A549 (cell line): ENCODE measurements at regions not wholly inside any gene's neighbourhood (a gene's known extent, or its start where the extent isn't known, plus 50 kb on each side); places are given as distances from the start of the nearest gene placed in this dataset.

Experiments used
- ATAC-seq, 2 experiments: fragments of 200-7000 bp in 1 of 2; fragments of >200 bp in 1 of 2; cut with Nextera tagmentation in 1 of 2; cut with Tn5 transposase in 1 of 2; 3 replicates each; pipeline versions ENCODE4 v1.8.0 to v1.9.1; 2018 to 2020; ENCODE audit warnings: mild to moderate bottlenecking in 1 of 2, moderate library complexity in 1 of 2
- CTCF ChIA-PET: fragments of 300-600 bp; sonication (Branson Sonifier 250); formaldehyde crosslinking; extraction: SDS; loops from one replicate; lab custom pipeline; 2021; ENCODE audit warnings: antibody characterized with exemption, inconsistent platforms; lab: Yijun Ruan, JAX
- POLR2A ChIA-PET: fragments of 350-600 bp; formaldehyde crosslinking; extraction: SDS; loops from one replicate; lab custom pipeline; 2021; ENCODE audit warnings: antibody characterized with exemption, inconsistent platforms; lab: Yijun Ruan, JAX
- DNase-seq, 2 experiments: peaks; one replicate each; pipeline versions ENCODE4 v3.0.0 to v3.0.0-alpha.2; 2011 to 2016; ENCODE audit warnings: low read depth in 1 of 2, low spot score in 1 of 2
- FAIRE-seq: peaks from 2 replicates; lab custom pipeline; 2011; peaks lifted over from hg19 to GRCh38; lab: Jason Lieb, UNC
- H3K27ac ChIP-seq, 2 experiments: fragments of >200 bp; sonication (Bioruptor Twin); formaldehyde crosslinking; 3 replicates each; pipeline ENCODE4 v1.5.1; 2016 to 2017
- H3K4me1 ChIP-seq: fragments of >200 bp; sonication (Bioruptor Twin); formaldehyde crosslinking; 3 replicates; pipeline ENCODE4 v1.6.1; 2016
- H3K4me2 ChIP-seq: fragments of >200 bp; sonication (Bioruptor Twin); formaldehyde crosslinking; 3 replicates; pipeline ENCODE4 v1.6.1; 2016
- H3K4me3 ChIP-seq: fragments of >200 bp; sonication (Bioruptor Twin); formaldehyde crosslinking; 3 replicates; pipeline ENCODE4 v1.5.1; 2016
- H3K9me3 ChIP-seq: fragments of >200 bp; sonication (Bioruptor Twin); formaldehyde crosslinking; 3 replicates; pipeline ENCODE4 v1.6.1; 2016
- CBX2 ChIP-seq: fragments of 200-600 bp; sonication (generic); IDR thresholded peaks from 2 replicates; pipeline ENCODE4 v1.6.1; 2016; ENCODE audit warnings: low read depth, mild to moderate bottlenecking, borderline replicate concordance
- CBX8 ChIP-seq: fragments of 200-600 bp; sonication (generic); IDR thresholded peaks from 2 replicates; pipeline ENCODE4 v1.6.1; 2016
- CEBPB ChIP-seq, 2 experiments: fragments of >200 bp in 1 of 2; sonication (Bioruptor Twin) in 1 of 2; formaldehyde crosslinking in 1 of 2; IDR thresholded peaks; 2 replicates each; pipeline ENCODE4 v1.6.1; 2012 to 2016
- EP300 ChIP-seq, 2 experiments: fragments of >200 bp; sonication (Bioruptor Twin); formaldehyde crosslinking; IDR thresholded peaks; 2 replicates in 1 of 2; 3 replicates in 1 of 2; pipeline ENCODE4 v1.6.1; 2016 to 2017
- ESRRA ChIP-seq: fragments of 150-350 bp; IDR thresholded peaks from 2 replicates; pipeline ENCODE4 v1.6.1; 2014; ENCODE audit warnings: mild to moderate bottlenecking, low read length, borderline replicate concordance
- GATA3 ChIP-seq: IDR thresholded peaks from 2 replicates; pipeline ENCODE4 v1.6.1; 2012; ENCODE audit warnings: borderline replicate concordance
- HOXB5 ChIP-seq: fragments of 250-450 bp; sonication (Bioruptor Pico); IDR thresholded peaks from 2 replicates; pipeline ENCODE4 v1.5.0; 2020; ENCODE audit warnings: mild to moderate bottlenecking, moderate library complexity
- JUN ChIP-seq, 2 experiments: fragments of >200 bp; sonication (Bioruptor Twin); formaldehyde crosslinking; IDR thresholded peaks; 2 replicates in 1 of 2; 3 replicates in 1 of 2; pipeline ENCODE4 v1.6.1; 2016 to 2017
- JUNB ChIP-seq: fragments of >200 bp; sonication (Bioruptor Twin); formaldehyde crosslinking; IDR thresholded peaks from 2 replicates; pipeline ENCODE4 v1.6.1; 2016
- KDM1A ChIP-seq: fragments of 200-600 bp; sonication (generic); IDR thresholded peaks from 2 replicates; pipeline ENCODE4 v1.6.1; 2016; ENCODE audit warnings: low read depth, mild to moderate bottlenecking
- MAFK ChIP-seq: fragments of 450-650 bp; IDR thresholded peaks from 2 replicates; pipeline ENCODE4 v1.6.1; 2014; ENCODE audit not compliant: partially characterized antibody
- NFE2L2 ChIP-seq: fragments of 150-350 bp; conservative IDR thresholded peaks from 2 replicates; pipeline ENCODE4 v1.6.1; 2014; ENCODE audit warnings: low read length
- NPAS2 ChIP-seq: fragments of 250-450 bp; sonication (Bioruptor Pico); IDR thresholded peaks from 2 replicates; pipeline ENCODE4 v1.8.0; 2022; ENCODE audit warnings: mild to moderate bottlenecking, moderate library complexity, borderline replicate concordance
- PHF8 ChIP-seq: fragments of 200-600 bp; sonication (generic); IDR thresholded peaks from 2 replicates; pipeline ENCODE4 v1.6.1; 2016; ENCODE audit warnings: low read depth, mild to moderate bottlenecking, antibody characterized with exemption, moderate library complexity, borderline replicate concordance
- POLR2A ChIP-seq: IDR thresholded peaks from 2 replicates; pipeline ENCODE4 v1.6.1; 2012; ENCODE audit warnings: mild to moderate bottlenecking, low read length
- POLR2AphosphoS2 ChIP-seq: conservative IDR thresholded peaks from 2 replicates; pipeline ENCODE4 v1.6.1; 2012; ENCODE audit warnings: low read length, improper control_type of control experiment, inconsistent platforms
- RARB ChIP-seq: fragments of 250-450 bp; sonication (Bioruptor Pico); IDR thresholded peaks from 2 replicates; pipeline ENCODE4 v1.8.0; 2021; ENCODE audit warnings: mild to moderate bottlenecking, moderate library complexity
- RCOR1 ChIP-seq: fragments of 150-350 bp; IDR thresholded peaks from 2 replicates; pipeline ENCODE4 v1.6.1; 2014; ENCODE audit warnings: antibody characterized with exemption, low read length, low read depth
- ZC3H11A ChIP-seq: fragments of 450-650 bp; IDR thresholded peaks from 2 replicates; pipeline ENCODE4 v1.6.1; 2014; ENCODE audit warnings: antibody characterized with exemption, mild to moderate bottlenecking
- ZFP36 ChIP-seq: fragments of 450-650 bp; IDR thresholded peaks from 2 replicates; pipeline ENCODE4 v1.6.1; 2014; ENCODE audit warnings: borderline replicate concordance; ENCODE audit not compliant: partially characterized antibody
- WGBS: methylation state at CpG from one replicate; pipeline ENCODE4 v1.1.6; 2017; ENCODE audit errors: missing lambda C conversion rate; 5-methylcytosine and 5-hydroxymethylcytosine counted together
- TF ChIP-seq, protein P1 (sequence below): fragments of >200 bp; sonication (Bioruptor Twin); formaldehyde crosslinking; IDR thresholded peaks from 3 replicates; pipeline ENCODE4 v1.5.1; 2016
- TF ChIP-seq, protein P2 (sequence below): fragments of >200 bp; sonication (Bioruptor Twin); formaldehyde crosslinking; IDR thresholded peaks from 2 replicates; pipeline ENCODE4 v1.6.1; 2016
- TF ChIP-seq, protein P3 (sequence below): fragments of 200-600 bp; sonication (generic); IDR thresholded peaks from 2 replicates; pipeline ENCODE4 v1.6.1; 2016; ENCODE audit warnings: antibody characterized with exemption, mild to moderate bottlenecking, moderate library complexity
- TF ChIP-seq, protein P4 (sequence below): fragments of 150-350 bp; IDR thresholded peaks from 2 replicates; pipeline ENCODE4 v1.6.1; 2014; ENCODE audit warnings: low read depth, mild to moderate bottlenecking, low read length

DNA sequence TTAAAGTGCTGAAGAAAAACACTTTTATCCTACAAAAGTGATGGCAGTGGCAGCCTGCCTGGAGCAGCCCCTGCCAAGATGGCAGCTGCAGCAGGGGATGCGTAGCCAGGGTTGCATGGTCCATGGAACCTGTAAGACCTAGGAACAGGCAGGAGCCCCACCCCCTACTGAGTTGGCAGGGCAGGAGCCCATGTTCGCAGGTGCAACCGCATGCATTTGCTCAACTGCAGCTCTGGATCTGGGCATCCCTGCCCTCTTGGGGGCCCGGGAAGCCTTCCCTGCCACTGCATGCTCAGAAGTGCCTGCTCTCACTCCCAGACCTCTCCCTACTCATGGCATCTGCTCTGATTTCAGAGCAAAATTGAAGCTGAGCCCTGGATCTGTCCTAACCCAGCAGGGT is 779.6 kb downstream of the CDH18 start:
- Histone ChIP-seq H3K4me3 (no peak overlapping the region), H3K9me3 (no peaks in the 10 kb centered on the region), H3K4me1 (no peaks in the 10 kb centered on the region), H3K4me2 (no peak overlapping the region), H3K27ac (no peak overlapping the region)
- POLR2A ChIA-PET = no interaction called here
- ATAC-seq = no peak
- CTCF ChIA-PET = no interaction called here
- WGBS = 33% methylated on average over 1 of the region's 4 CpGs
- no peak for FAIRE-seq
- TF ChIP-seq, protein P1, sequence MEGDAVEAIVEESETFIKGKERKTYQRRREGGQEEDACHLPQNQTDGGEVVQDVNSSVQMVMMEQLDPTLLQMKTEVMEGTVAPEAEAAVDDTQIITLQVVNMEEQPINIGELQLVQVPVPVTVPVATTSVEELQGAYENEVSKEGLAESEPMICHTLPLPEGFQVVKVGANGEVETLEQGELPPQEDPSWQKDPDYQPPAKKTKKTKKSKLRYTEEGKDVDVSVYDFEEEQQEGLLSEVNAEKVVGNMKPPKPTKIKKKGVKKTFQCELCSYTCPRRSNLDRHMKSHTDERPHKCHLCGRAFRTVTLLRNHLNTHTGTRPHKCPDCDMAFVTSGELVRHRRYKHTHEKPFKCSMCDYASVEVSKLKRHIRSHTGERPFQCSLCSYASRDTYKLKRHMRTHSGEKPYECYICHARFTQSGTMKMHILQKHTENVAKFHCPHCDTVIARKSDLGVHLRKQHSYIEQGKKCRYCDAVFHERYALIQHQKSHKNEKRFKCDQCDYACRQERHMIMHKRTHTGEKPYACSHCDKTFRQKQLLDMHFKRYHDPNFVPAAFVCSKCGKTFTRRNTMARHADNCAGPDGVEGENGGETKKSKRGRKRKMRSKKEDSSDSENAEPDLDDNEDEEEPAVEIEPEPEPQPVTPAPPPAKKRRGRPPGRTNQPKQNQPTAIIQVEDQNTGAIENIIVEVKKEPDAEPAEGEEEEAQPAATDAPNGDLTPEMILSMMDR = no peak
- TF ChIP-seq KDM1A = no peak
- TF ChIP-seq CBX2 = no peak
- no peak for TF ChIP-seq JUNB
- DNase-seq = no peak

DNA sequence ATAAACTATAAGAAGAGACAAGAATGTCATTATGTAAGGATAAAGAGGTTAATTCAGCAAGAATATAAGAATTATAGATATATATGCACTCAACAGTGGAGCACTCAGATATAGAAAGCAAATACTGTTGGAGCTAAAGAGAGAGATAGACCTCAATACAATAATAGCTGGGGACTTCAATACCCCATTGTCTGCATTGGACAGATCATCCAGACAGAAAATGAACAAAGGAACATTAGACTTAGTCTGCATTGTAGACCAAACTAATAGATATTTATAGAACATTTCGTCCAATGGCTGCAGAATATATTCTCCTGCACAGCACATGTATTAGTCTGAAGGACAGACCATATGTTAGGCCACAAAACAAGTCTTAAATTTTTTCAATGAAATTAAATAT is 777.1 kb downstream of the CDH18 start:
- DNase-seq = no peak
- no peak overlapping the region for H3K4me2 ChIP-seq
- ATAC-seq = no peak
- H3K27ac ChIP-seq = no peak overlapping the region
- CTCF ChIA-PET = no interaction called here
- POLR2A ChIA-PET = no interaction called here
- no peak overlapping the region for H3K4me3 ChIP-seq
- no peaks in the 10 kb centered on the region for H3K9me3 ChIP-seq
- no peak for FAIRE-seq
- WGBS = 3% methylated on average over 1 of the region's 1 CpG
- TF ChIP-seq POLR2AphosphoS2 = no peak
- TF ChIP-seq, protein P2, sequence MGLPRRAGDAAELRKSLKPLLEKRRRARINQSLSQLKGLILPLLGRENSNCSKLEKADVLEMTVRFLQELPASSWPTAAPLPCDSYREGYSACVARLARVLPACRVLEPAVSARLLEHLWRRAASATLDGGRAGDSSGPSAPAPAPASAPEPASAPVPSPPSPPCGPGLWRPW = no peak
- TF ChIP-seq JUN (IDR thresholded peaks at IDR 0.05) = no peak
- TF ChIP-seq CEBPB (IDR thresholded peaks at IDR 0.05) = no peak
- TF ChIP-seq CBX8 = no peak
- TF ChIP-seq, protein P3, sequence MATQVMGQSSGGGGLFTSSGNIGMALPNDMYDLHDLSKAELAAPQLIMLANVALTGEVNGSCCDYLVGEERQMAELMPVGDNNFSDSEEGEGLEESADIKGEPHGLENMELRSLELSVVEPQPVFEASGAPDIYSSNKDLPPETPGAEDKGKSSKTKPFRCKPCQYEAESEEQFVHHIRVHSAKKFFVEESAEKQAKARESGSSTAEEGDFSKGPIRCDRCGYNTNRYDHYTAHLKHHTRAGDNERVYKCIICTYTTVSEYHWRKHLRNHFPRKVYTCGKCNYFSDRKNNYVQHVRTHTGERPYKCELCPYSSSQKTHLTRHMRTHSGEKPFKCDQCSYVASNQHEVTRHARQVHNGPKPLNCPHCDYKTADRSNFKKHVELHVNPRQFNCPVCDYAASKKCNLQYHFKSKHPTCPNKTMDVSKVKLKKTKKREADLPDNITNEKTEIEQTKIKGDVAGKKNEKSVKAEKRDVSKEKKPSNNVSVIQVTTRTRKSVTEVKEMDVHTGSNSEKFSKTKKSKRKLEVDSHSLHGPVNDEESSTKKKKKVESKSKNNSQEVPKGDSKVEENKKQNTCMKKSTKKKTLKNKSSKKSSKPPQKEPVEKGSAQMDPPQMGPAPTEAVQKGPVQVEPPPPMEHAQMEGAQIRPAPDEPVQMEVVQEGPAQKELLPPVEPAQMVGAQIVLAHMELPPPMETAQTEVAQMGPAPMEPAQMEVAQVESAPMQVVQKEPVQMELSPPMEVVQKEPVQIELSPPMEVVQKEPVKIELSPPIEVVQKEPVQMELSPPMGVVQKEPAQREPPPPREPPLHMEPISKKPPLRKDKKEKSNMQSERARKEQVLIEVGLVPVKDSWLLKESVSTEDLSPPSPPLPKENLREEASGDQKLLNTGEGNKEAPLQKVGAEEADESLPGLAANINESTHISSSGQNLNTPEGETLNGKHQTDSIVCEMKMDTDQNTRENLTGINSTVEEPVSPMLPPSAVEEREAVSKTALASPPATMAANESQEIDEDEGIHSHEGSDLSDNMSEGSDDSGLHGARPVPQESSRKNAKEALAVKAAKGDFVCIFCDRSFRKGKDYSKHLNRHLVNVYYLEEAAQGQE = no peak
- TF ChIP-seq RARB (CRISPR knock-in tag) = no peak
- TF ChIP-seq ZC3H11A = no peak
- TF ChIP-seq HOXB5 (CRISPR knock-in tag) = no peak
- no peak for TF ChIP-seq EP300 (IDR thresholded peaks at IDR 0.05)
- no peak for TF ChIP-seq NFE2L2
- no peak for TF ChIP-seq PHF8
- no peak for TF ChIP-seq ESRRA
- TF ChIP-seq NPAS2 (CRISPR knock-in tag) = no peak
- TF ChIP-seq GATA3 = no peak
- TF ChIP-seq MAFK = no peak
- H3K4me1 ChIP-seq = no peaks in the 10 kb centered on the region

DNA sequence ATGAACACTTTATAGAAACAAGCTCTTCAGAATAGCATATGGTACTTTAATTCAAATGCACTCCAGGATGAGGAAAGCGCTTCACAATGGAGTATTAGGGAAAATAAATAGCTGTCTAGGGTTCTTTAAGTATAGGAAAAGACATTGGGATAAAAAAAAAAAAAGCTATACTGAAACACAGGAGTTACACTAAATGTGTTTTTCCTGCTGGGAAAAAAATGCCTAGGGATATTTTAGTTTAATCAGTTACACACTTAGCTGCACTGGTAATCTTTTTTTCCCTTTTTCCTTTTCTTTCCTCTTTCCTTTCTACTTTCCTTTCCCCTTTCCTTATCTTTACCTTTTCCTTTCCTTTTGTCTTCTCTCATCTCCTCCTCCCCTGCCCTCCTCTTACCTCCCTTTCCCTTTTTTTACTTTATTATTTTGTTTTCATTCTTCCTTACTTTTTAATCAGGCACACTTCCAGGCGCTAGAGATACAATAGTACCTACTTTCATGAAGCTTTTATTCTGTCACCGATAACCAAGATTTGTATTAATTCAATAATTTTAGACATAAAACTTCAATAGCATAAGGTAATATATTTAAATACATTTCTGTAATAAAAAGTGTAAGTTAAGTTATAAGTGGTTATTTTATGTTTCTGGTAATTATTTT is 758.7 kb downstream of the CDH18 start:
- POLR2A ChIA-PET = no interaction called here
- TF ChIP-seq POLR2A = no peak
- no peak for TF ChIP-seq RCOR1
- no peak for TF ChIP-seq CEBPB (IDR thresholded peaks at IDR 0.05)
- TF ChIP-seq, protein P2 = no peak
- no peak for TF ChIP-seq ZC3H11A
- no peak for TF ChIP-seq ZFP36
- TF ChIP-seq, protein P4, sequence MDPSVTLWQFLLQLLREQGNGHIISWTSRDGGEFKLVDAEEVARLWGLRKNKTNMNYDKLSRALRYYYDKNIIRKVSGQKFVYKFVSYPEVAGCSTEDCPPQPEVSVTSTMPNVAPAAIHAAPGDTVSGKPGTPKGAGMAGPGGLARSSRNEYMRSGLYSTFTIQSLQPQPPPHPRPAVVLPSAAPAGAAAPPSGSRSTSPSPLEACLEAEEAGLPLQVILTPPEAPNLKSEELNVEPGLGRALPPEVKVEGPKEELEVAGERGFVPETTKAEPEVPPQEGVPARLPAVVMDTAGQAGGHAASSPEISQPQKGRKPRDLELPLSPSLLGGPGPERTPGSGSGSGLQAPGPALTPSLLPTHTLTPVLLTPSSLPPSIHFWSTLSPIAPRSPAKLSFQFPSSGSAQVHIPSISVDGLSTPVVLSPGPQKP = no peak
- TF ChIP-seq GATA3 = no peak
- H3K9me3 ChIP-seq = no peaks in the 10 kb centered on the region
- no peaks in the 10 kb centered on the region for H3K4me1 ChIP-seq
- 34% methylated on average over 3 of the region's 3 CpGs for WGBS
- DNase-seq (no peak), FAIRE-seq (no peak), ATAC-seq (no peak)
- CTCF ChIA-PET = no interaction called here
- H3K4me2 ChIP-seq = no peak overlapping the region
- no peak overlapping the region for H3K27ac ChIP-seq
- no peak overlapping the region for H3K4me3 ChIP-seq
